ENCODE measurements at regions not wholly inside any gene's neighbourhood (a gene's known extent, or its start where the extent isn't known, plus 50 kb on each side); places are given as distances from the start of the nearest gene placed in this dataset.

DNA sequence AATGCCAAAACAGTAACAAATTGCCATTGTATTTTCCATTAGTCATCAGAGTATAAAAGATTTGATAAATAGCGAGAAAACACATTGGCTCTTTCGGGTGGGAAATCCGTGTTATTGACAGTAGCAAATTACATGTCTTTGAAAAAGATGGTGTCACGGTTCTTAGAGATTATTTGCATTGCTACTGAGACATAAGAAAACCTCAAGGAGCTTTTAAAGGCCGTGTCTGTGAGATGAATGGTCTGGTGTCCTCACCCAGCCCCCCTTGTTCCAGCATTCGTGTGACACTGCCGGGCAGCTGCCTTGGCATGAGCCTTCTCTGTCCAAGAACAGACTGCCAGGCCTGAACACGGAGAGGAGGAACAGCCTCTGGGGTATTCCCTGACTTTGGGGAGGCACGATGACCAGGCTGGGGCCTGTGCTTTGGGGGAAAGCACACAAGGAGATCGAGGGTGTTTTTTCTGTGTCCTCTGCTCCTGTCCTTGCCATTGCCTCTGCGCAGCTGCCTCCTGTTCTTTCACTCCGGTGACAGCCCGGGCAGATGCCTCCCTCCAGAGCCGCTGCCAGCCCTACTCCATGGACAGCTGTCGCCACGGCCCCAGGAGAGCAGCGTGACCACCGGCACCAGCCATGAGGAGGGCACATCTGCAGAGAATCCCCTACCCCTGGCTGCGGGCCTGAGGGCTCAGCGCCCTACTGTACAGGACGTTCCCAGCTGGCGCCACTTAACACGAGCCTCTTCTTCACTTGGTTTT lies 167.7 kb upstream of the CDYL start:
- no peaks in the 10 kb centered on the region for H3K27me3 ChIP-seq (ENCODE audit: control insufficient read depth in 1 of 2, insufficient read depth in 2 of 2, low read length in 2 of 2)
- H3K9ac ChIP-seq (ENCODE audit: low read depth in 1 of 2, low read length in 2 of 2): no peak overlapping the region
- H3K4me3 ChIP-seq (ENCODE audit: low read depth in 1 of 2, low read length in 2 of 2): no peak overlapping the region
- peaks cover 0 to 6% of the 10 kb centered on the region in 2 donors for H3K4me1 ChIP-seq (ENCODE audit: control insufficient read depth in 1 of 2, insufficient read depth in 2 of 2, low read length in 2 of 2)
- no peaks in the 10 kb centered on the region for H3K36me3 ChIP-seq (ENCODE audit: control insufficient read depth in 1 of 2, insufficient read depth in 2 of 2, low read length in 2 of 2)
- H3K9me3 ChIP-seq (ENCODE audit: control insufficient read depth in 1 of 2, low read length in 2 of 2): no peaks in the 10 kb centered on the region
- H3K27ac ChIP-seq (ENCODE audit: low read depth, low read length): no peak overlapping the region

DNA sequence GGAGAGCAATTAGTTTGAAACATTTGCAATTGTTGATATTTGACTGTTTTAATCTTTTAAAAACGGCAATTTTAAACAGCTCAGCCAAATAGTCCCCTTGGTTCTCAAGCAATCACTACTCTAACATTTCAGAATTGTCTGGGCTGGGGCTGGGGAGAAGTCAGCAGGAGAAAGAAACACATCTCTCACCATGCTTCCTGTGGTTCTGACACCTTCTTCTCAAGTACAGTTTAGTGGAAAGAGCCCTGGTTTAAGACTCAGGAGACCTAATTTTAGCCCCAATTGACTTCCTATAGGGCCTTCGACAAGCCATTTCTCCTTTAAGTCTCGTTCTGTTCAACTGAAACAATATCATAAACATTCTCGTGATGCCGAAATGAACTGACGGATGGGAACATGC lies 168.4 kb upstream of the CDYL start:
- H3K27ac ChIP-seq (ENCODE audit: low read depth, low read length): no peak overlapping the region
- H3K36me3 ChIP-seq (ENCODE audit: control insufficient read depth in 1 of 2, insufficient read depth in 2 of 2, low read length in 2 of 2): no peaks in the 10 kb centered on the region
- H3K4me1 ChIP-seq (ENCODE audit: control insufficient read depth in 1 of 2, insufficient read depth in 2 of 2, low read length in 2 of 2): peaks cover 0 to 6% of the 10 kb centered on the region in 2 donors
- H3K9me3 ChIP-seq (ENCODE audit: control insufficient read depth in 1 of 2, low read length in 2 of 2): no peaks in the 10 kb centered on the region
- no peak overlapping the region for H3K9ac ChIP-seq (ENCODE audit: low read depth in 1 of 2, low read length in 2 of 2)
- H3K4me3 ChIP-seq (ENCODE audit: low read depth in 1 of 2, low read length in 2 of 2): no peak overlapping the region
- no peaks in the 10 kb centered on the region for H3K27me3 ChIP-seq (ENCODE audit: control insufficient read depth in 1 of 2, insufficient read depth in 2 of 2, low read length in 2 of 2)

DNA sequence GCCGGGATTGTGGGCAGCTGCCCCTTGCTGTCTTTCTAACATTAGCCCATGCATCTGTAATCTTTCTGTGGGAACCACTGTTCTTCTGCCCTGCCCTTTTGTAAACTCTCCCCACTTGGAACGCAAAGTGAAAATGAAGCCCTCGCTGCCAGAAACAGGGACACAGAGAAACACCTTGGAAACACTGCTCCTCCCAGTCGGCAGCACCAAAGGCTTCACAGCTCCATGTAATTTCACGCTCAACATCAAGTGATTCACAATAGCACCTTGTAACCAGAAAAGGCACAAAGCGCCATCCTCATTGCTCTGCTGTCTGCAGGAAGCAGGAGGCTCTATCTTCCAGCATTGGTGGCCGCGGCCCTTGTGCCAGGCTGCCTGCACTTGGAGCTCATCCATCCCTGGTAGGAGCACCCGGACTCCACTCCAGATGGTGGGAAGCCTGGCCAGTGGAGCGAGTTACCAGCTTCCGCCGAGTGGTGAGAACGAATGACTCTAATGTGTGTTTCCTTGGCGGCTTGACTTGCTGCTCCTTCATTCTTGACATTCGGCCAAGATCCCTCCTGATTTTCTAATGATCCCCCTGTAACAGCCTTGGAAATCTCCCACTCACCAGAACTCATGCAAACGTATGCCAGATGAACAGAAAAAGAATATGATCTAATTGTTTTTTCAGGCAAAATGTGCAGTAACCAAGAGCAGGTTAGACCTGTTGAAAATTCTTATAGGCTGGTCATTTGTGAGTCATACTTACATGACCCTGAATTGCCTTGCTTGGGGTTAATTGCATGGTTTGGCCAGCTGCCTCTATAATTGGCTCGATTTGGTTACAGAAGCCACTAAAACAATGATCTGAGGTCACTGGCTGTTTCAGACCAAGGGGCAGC lies 169.1 kb upstream of the CDYL start:
- H3K4me3 ChIP-seq (ENCODE audit: low read depth in 1 of 2, low read length in 2 of 2): no peak overlapping the region
- no peaks in the 10 kb centered on the region for H3K36me3 ChIP-seq (ENCODE audit: control insufficient read depth in 1 of 2, insufficient read depth in 2 of 2, low read length in 2 of 2)
- H3K27ac ChIP-seq (ENCODE audit: low read depth, low read length): no peak overlapping the region
- H3K9ac ChIP-seq (ENCODE audit: low read depth in 1 of 2, low read length in 2 of 2): no peak overlapping the region
- peaks cover 0 to 6% of the 10 kb centered on the region in 2 donors for H3K4me1 ChIP-seq (ENCODE audit: control insufficient read depth in 1 of 2, insufficient read depth in 2 of 2, low read length in 2 of 2)
- no peaks in the 10 kb centered on the region for H3K27me3 ChIP-seq (ENCODE audit: control insufficient read depth in 1 of 2, insufficient read depth in 2 of 2, low read length in 2 of 2)
- no peaks in the 10 kb centered on the region for H3K9me3 ChIP-seq (ENCODE audit: control insufficient read depth in 1 of 2, low read length in 2 of 2)

DNA sequence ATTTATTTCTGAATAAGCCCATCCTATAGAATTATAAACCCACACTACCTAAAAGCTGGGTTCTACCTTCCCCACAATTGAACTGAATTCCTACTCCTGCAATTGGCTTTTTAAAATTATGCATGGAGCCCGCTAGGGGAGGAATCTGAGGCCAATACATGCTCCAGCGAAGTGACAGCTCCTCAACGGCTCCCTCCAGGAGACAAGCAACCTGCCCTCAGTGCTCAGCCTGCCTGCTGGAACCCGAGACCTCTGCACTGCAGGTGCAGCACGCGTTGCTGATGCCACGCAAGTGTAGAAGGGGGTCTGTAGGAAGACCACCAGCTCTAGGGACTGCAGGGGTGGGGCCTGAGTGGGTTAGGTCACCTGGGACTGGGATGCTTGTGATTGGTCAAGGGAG lies 170.2 kb upstream of the CDYL start:
- H3K9me3 ChIP-seq (ENCODE audit: control insufficient read depth in 1 of 2, low read length in 2 of 2): no peaks in the 10 kb centered on the region
- H3K4me1 ChIP-seq (ENCODE audit: control insufficient read depth in 1 of 2, insufficient read depth in 2 of 2, low read length in 2 of 2): peaks cover 0 to 6% of the 10 kb centered on the region in 2 donors
- H3K4me3 ChIP-seq (ENCODE audit: low read depth in 1 of 2, low read length in 2 of 2): no peak overlapping the region
- H3K9ac ChIP-seq (ENCODE audit: low read depth in 1 of 2, low read length in 2 of 2): no peak overlapping the region
- no peaks in the 10 kb centered on the region for H3K36me3 ChIP-seq (ENCODE audit: control insufficient read depth in 1 of 2, insufficient read depth in 2 of 2, low read length in 2 of 2)
- H3K27me3 ChIP-seq (ENCODE audit: control insufficient read depth in 1 of 2, insufficient read depth in 2 of 2, low read length in 2 of 2): no peaks in the 10 kb centered on the region
- H3K27ac ChIP-seq (ENCODE audit: low read depth, low read length): no peak overlapping the region

DNA sequence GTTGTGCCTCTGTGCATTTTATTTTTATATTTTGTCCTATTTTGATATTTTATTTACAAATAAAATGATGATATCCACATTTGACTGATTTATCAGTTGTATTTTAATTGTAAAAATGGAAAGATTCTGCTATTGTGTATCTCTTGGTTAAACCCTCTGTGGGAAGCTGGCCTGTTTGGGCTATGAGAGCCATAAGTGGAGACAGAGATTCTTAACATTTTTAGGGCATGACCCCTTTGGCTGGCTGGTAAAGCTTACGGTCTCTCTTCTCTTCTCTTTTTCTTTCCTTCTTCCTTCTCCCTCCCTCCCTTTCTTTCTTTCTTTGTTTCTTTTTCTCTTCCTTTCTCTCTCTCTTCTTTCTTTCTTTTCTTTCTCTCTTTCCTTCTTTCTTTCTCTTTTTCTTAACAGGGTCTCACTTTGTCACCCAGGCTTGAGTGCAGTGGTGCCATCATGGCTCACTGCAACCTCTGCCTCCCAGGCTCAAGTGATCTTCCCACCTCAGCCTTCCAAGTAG lies 172.3 kb upstream of the CDYL start:
- no peaks in the 10 kb centered on the region for H3K9me3 ChIP-seq (ENCODE audit: control insufficient read depth in 1 of 2, low read length in 2 of 2)
- H3K9ac ChIP-seq (ENCODE audit: low read depth in 1 of 2, low read length in 2 of 2): no peak overlapping the region
- H3K27ac ChIP-seq (ENCODE audit: low read depth, low read length): no peak overlapping the region
- H3K36me3 ChIP-seq (ENCODE audit: control insufficient read depth in 1 of 2, insufficient read depth in 2 of 2, low read length in 2 of 2): no peaks in the 10 kb centered on the region
- peaks cover 0 to 6% of the 10 kb centered on the region in 2 donors for H3K4me1 ChIP-seq (ENCODE audit: control insufficient read depth in 1 of 2, insufficient read depth in 2 of 2, low read length in 2 of 2)
- H3K4me3 ChIP-seq (ENCODE audit: low read depth in 1 of 2, low read length in 2 of 2): no peak overlapping the region
- H3K27me3 ChIP-seq (ENCODE audit: control insufficient read depth in 1 of 2, insufficient read depth in 2 of 2, low read length in 2 of 2): no peaks in the 10 kb centered on the region

DNA sequence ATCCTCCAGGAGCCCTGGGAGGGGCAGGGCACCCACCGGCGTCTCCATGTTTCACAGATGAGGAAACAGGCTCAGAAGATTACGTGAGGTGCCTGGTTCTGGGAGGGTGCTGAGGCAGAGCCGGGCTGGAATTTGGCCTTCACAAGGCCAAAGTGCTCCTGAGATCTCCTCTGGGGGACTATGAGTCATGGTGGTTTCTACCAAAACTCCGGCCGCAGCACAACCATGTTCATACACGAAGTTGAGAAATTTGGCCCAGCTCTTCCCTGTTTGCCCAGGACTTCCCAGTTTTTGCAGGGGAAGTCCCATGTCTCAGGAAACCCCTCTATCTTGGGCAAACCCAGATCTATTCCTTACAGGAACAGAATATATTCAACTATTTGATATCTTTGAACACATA lies 172.9 kb upstream of the CDYL start:
- Histone ChIP-seq H3K36me3 (ENCODE audit: control insufficient read depth in 1 of 2, insufficient read depth in 2 of 2, low read length in 2 of 2) (no peaks in the 10 kb centered on the region), H3K9ac (ENCODE audit: low read depth in 1 of 2, low read length in 2 of 2) (no peak overlapping the region), H3K9me3 (ENCODE audit: control insufficient read depth in 1 of 2, low read length in 2 of 2) (no peaks in the 10 kb centered on the region), H3K27me3 (ENCODE audit: control insufficient read depth in 1 of 2, insufficient read depth in 2 of 2, low read length in 2 of 2) (no peaks in the 10 kb centered on the region), H3K27ac (ENCODE audit: low read depth, low read length) (no peak overlapping the region), H3K4me1 (ENCODE audit: control insufficient read depth in 1 of 2, insufficient read depth in 2 of 2, low read length in 2 of 2) (peaks cover 0 to 6% of the 10 kb centered on the region in 2 donors), H3K4me3 (ENCODE audit: low read depth in 1 of 2, low read length in 2 of 2) (no peak overlapping the region)

DNA sequence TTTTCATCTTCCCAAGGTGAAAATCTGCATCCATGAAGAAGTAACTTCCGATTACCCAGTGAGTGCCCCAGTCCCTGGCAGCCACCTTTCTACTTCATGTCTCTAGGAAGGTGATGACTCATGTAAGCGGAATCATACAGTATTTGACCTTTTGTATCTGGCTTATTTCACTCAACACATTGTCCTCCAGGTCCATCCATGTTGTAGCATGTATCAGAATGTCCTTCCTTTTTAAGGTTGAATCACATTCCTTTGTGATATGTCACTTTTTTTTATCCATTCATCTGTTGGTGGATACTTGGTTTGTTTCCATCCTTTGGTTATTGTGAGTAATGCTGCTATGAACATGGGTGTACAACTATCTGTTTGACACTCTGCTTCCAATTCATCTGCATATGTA lies 176.3 kb upstream of the CDYL start:
- Histone ChIP-seq H3K4me3 (ENCODE audit: low read depth in 1 of 2, low read length in 2 of 2) (no peak overlapping the region), H3K36me3 (ENCODE audit: control insufficient read depth in 1 of 2, insufficient read depth in 2 of 2, low read length in 2 of 2) (no peaks in the 10 kb centered on the region), H3K27ac (ENCODE audit: low read depth, low read length) (no peak overlapping the region), H3K9ac (ENCODE audit: low read depth in 1 of 2, low read length in 2 of 2) (no peak overlapping the region), H3K4me1 (ENCODE audit: control insufficient read depth in 1 of 2, insufficient read depth in 2 of 2, low read length in 2 of 2) (no peaks in the 10 kb centered on the region), H3K9me3 (ENCODE audit: control insufficient read depth in 1 of 2, low read length in 2 of 2) (no peaks in the 10 kb centered on the region), H3K27me3 (ENCODE audit: control insufficient read depth in 1 of 2, insufficient read depth in 2 of 2, low read length in 2 of 2) (no peaks in the 10 kb centered on the region)

DNA sequence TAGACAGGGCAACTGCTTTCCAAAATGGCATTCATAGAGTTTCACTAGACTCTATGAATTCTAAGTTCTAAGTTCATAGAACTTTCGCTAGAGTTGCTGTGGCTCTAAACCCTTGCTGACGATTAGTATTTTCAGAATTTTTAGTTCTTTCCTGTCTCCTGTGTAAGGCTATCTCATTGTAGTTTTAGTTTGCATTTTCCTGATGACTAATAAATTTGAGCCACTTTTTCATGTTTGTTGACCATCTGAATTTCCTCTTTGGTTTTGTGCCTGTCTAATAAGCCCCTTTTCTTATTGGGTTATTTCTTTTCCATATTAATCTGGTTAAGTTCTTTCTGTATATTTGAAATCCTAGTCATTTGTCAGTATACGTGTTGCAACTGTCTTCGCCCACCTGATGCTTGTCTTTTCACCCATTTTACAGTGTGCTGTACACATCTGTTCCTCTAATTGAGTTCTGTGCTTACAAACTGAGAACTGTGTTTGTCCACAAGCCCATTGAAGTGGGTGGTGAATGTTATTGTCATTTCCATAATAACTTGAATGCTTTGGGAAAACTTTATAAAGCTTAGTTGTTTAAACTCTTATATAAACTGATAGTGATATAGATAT lies 177.7 kb upstream of the CDYL start:
- Histone ChIP-seq H3K27me3 (ENCODE audit: control insufficient read depth in 1 of 2, insufficient read depth in 2 of 2, low read length in 2 of 2) (no peaks in the 10 kb centered on the region), H3K9me3 (ENCODE audit: control insufficient read depth in 1 of 2, low read length in 2 of 2) (no peaks in the 10 kb centered on the region), H3K4me3 (ENCODE audit: low read depth in 1 of 2, low read length in 2 of 2) (no peak overlapping the region), H3K36me3 (ENCODE audit: control insufficient read depth in 1 of 2, insufficient read depth in 2 of 2, low read length in 2 of 2) (no peaks in the 10 kb centered on the region), H3K27ac (ENCODE audit: low read depth, low read length) (no peak overlapping the region), H3K9ac (ENCODE audit: low read depth in 1 of 2, low read length in 2 of 2) (no peak overlapping the region), H3K4me1 (ENCODE audit: control insufficient read depth in 1 of 2, insufficient read depth in 2 of 2, low read length in 2 of 2) (no peaks in the 10 kb centered on the region)

DNA sequence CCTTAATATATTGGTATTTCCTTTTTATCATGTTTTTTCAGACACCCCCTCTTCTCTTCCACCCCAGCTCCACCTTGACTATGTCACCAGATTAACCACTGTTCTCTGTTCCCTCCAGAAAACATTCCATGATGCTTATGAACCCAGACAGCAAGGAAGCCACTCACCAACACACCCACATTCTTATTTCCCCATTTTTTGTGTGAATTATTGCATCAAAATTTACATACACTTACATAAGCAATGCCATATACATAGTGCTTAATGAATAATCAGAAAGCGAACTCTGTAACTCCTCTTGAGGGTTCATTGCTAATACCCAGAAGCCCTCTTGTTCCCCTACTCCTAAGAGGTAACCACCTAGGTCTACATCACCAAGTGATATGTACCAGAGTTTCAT lies 182.3 kb upstream of the CDYL start:
- Histone ChIP-seq H3K9ac (ENCODE audit: low read depth in 1 of 2, low read length in 2 of 2) (no peak overlapping the region), H3K4me1 (ENCODE audit: control insufficient read depth in 1 of 2, insufficient read depth in 2 of 2, low read length in 2 of 2) (no peaks in the 10 kb centered on the region), H3K27ac (ENCODE audit: low read depth, low read length) (no peak overlapping the region), H3K27me3 (ENCODE audit: control insufficient read depth in 1 of 2, insufficient read depth in 2 of 2, low read length in 2 of 2) (no peaks in the 10 kb centered on the region), H3K9me3 (ENCODE audit: control insufficient read depth in 1 of 2, low read length in 2 of 2) (no peaks in the 10 kb centered on the region), H3K4me3 (ENCODE audit: low read depth in 1 of 2, low read length in 2 of 2) (no peak overlapping the region), H3K36me3 (ENCODE audit: control insufficient read depth in 1 of 2, insufficient read depth in 2 of 2, low read length in 2 of 2) (no peaks in the 10 kb centered on the region)

DNA sequence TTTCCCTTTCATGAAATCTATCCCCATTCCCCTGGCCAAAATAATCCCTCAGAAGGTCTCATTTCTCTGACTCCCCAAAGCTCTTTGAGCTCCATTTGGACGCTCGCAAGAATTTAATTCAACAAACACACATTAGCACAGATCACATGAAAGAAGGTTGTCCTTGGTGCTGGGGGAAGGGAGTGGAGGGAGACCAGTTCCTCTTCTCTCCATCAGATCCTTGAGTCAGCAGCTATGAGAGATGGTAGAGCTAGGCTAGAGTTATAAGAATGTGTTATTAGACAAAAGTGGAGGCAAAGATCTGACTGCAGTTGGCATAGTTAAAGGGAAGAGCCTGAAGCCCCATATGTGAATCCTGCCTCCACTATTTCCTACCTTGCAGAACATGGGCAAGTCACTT lies 184.2 kb upstream of the CDYL start:
- H3K4me1 ChIP-seq (ENCODE audit: control insufficient read depth in 1 of 2, insufficient read depth in 2 of 2, low read length in 2 of 2): no peaks in the 10 kb centered on the region
- H3K9ac ChIP-seq (ENCODE audit: low read depth in 1 of 2, low read length in 2 of 2): no peak overlapping the region
- H3K4me3 ChIP-seq (ENCODE audit: low read depth in 1 of 2, low read length in 2 of 2): no peak overlapping the region
- H3K9me3 ChIP-seq (ENCODE audit: control insufficient read depth in 1 of 2, low read length in 2 of 2): no peaks in the 10 kb centered on the region
- no peak overlapping the region for H3K27ac ChIP-seq (ENCODE audit: low read depth, low read length)
- H3K27me3 ChIP-seq (ENCODE audit: control insufficient read depth in 1 of 2, insufficient read depth in 2 of 2, low read length in 2 of 2): no peaks in the 10 kb centered on the region
- no peaks in the 10 kb centered on the region for H3K36me3 ChIP-seq (ENCODE audit: control insufficient read depth in 1 of 2, insufficient read depth in 2 of 2, low read length in 2 of 2)

Measured in duodenal mucosa (tissue), 2 donors.